GM10266 (cell line): ENCODE measurements at regions not wholly inside any gene's neighbourhood (a gene's known extent, or its start where the extent isn't known, plus 50 kb on each side); places are given as distances from the start of the nearest gene placed in this dataset.

Experiments used
- DNase-seq: peaks from one replicate; pipeline ENCODE4 v3.0.0; 2012; ENCODE audit errors: extremely low spot score
- CTCF ChIP-seq: IDR thresholded peaks from 2 replicates; pipeline ENCODE4 v1.5.1; 2012; ENCODE audit warnings: mild to moderate bottlenecking, low read depth; ENCODE audit not compliant: control insufficient read depth, insufficient read depth; ENCODE audit errors: missing control alignments

GRCh38 chr5:173796721-173797495 lies 91.2 kb upstream of the CPEB4 start:
- DNase-seq: no peak
- no peak for TF ChIP-seq CTCF

- TF ChIP-seq CTCF: no peak
- DNase-seq: no peak
Observed at GRCh38 chr5:173798127-173798810, 89.9 kb upstream of the CPEB4 start.

- no peak for DNase-seq
- TF ChIP-seq CTCF: no peak
Observed at GRCh38 chr5:173800340-173800739, 87.8 kb upstream of the CPEB4 start.

- TF ChIP-seq CTCF: no peak
- DNase-seq: no peak
Observed at GRCh38 chr5:173801006-173801405, 87.1 kb upstream of the CPEB4 start.

GRCh38 chr5:173802670-173803165 lies 85.4 kb upstream of the CPEB4 start:
- DNase-seq: no peak
- TF ChIP-seq CTCF: no peak

GRCh38 chr5:173804579-173804978 lies 83.6 kb upstream of the CPEB4 start:
- no peak for DNase-seq
- no peak for TF ChIP-seq CTCF
